ENCODE measurements at regions not wholly inside any gene's neighbourhood (a gene's known extent, or its start where the extent isn't known, plus 50 kb on each side); places are given as distances from the start of the nearest gene placed in this dataset.

GRCh38 chr6:80679992-80680391 is 573.5 kb downstream of the BCKDHB start:
- TF ChIP-seq CTCF (IDR thresholded peaks at IDR 0.05; ENCODE audit: low read depth, low read length, missing input control) (no peak), YY1 (IDR thresholded peaks at IDR 0.05) (no peak), TAF1 (conservative IDR thresholded peaks at IDR 0.05) (no peak), REST (IDR thresholded peaks at IDR 0.05) (no peak), RXRA (IDR thresholded peaks at IDR 0.05) (no peak), ZBTB33 (IDR thresholded peaks at IDR 0.05) (no peak)
